ENCODE measurements at regions not wholly inside any gene's neighbourhood (a gene's known extent, or its start where the extent isn't known, plus 50 kb on each side); places are given as distances from the start of the nearest gene placed in this dataset.

DNA sequence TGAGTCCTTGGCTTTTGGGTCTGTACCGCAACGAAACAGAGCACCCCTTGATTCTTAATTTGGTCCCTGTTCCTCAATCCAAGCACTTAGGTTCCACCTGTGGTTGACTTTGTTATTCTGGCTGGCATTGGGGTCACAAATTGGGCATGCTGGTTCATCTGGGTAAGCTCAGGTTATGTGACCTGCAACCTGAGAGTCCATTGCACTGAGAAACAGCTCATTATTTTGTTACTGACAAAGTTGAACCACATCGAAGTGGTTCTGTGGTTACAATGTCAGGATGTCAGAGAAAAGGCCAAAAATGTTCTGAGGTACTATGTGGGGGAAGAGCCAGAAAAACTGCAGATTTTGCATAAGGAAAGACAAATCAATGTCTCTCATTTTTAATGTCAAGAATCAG is 74.2 kb downstream of the ZNF621 start:
- no peak overlapping the region for H2AK5ac ChIP-seq (ENCODE audit: insufficient read length, low read length)
- no peak overlapping the region for H3K18ac ChIP-seq (ENCODE audit: insufficient read length, low read depth, low read length)
- Mint-ChIP-seq H3K27ac (no peak overlapping the region; a peak in 1 of 7 replicates), H3K36me3 (ENCODE audit: insufficient read depth in 1 of 3, low read depth in 3 of 3) (no peaks in the 10 kb centered on the region), H3K9me3 (no peaks in the 10 kb centered on the region; a peak in 1 of 5 replicates), H3K27me3 (ENCODE audit: low read depth) (no peaks in the 10 kb centered on the region), H3K4me3 (no peak overlapping the region), H3K4me1 (peaks cover 2% of the 10 kb centered on the region in 2 experiments; a peak in 1 of 4 replicates)
- H3K56ac ChIP-seq (ENCODE audit: insufficient read length, low read depth, low read length): no peak overlapping the region
- no peaks in the 10 kb centered on the region for H3K79me1 ChIP-seq (ENCODE audit: insufficient read depth, low read depth, low read length, poor library complexity, severe bottlenecking)
- DNase-seq: no peak
- H3K9me3 ChIP-seq (ENCODE audit: control insufficient read depth, low read depth, low read length): no peaks in the 10 kb centered on the region
- no peaks in the 10 kb centered on the region for H3K27me3 ChIP-seq (ENCODE audit: insufficient read depth, low read length)
- H3K14ac ChIP-seq (ENCODE audit: insufficient read depth, low read length): no peak overlapping the region
- H2BK120ac ChIP-seq (ENCODE audit: low read depth, low read length, poor library complexity, severe bottlenecking): no peak overlapping the region
- no peak overlapping the region for H2BK5ac ChIP-seq (ENCODE audit: insufficient read length, low read length)
- WGBS (ENCODE audit: extremely low coverage, insufficient read length, low lambda C conversion rate): no CpG with 5 or more reads among the region's 3 CpGs
- H3K79me2 ChIP-seq (ENCODE audit: insufficient read depth, low read length): no peaks in the 10 kb centered on the region
- H3K4me1 ChIP-seq (ENCODE audit: insufficient read depth, low read length): no peaks in the 10 kb centered on the region
- H3K27ac ChIP-seq (ENCODE audit: insufficient read length, low read depth, low read length): no peak overlapping the region
- no peak overlapping the region for H3K4me2 ChIP-seq (ENCODE audit: insufficient read depth, insufficient read length, low read length)
- no peak overlapping the region for H3T11ph ChIP-seq (ENCODE audit: low read length)
- no peak overlapping the region for H4K8ac ChIP-seq (replicated peaks; ENCODE audit: insufficient read length, low read depth, low read length)
- H3K4ac ChIP-seq (ENCODE audit: low read depth, low read length): no peak overlapping the region
- H4K5ac ChIP-seq (ENCODE audit: insufficient read length, low read depth, low read length): no peak overlapping the region
- H2AFZ ChIP-seq (ENCODE audit: low read length): no peak overlapping the region
- no peak overlapping the region for H2BK20ac ChIP-seq (ENCODE audit: low read depth, low read length, poor library complexity, severe bottlenecking)
- H3K23me2 ChIP-seq (ENCODE audit: insufficient read length, low read depth, low read length, poor library complexity, severe bottlenecking): no peaks in the 10 kb centered on the region
- H2BK15ac ChIP-seq (ENCODE audit: low read depth, low read length): no peak overlapping the region
- TF ChIP-seq, protein P1, sequence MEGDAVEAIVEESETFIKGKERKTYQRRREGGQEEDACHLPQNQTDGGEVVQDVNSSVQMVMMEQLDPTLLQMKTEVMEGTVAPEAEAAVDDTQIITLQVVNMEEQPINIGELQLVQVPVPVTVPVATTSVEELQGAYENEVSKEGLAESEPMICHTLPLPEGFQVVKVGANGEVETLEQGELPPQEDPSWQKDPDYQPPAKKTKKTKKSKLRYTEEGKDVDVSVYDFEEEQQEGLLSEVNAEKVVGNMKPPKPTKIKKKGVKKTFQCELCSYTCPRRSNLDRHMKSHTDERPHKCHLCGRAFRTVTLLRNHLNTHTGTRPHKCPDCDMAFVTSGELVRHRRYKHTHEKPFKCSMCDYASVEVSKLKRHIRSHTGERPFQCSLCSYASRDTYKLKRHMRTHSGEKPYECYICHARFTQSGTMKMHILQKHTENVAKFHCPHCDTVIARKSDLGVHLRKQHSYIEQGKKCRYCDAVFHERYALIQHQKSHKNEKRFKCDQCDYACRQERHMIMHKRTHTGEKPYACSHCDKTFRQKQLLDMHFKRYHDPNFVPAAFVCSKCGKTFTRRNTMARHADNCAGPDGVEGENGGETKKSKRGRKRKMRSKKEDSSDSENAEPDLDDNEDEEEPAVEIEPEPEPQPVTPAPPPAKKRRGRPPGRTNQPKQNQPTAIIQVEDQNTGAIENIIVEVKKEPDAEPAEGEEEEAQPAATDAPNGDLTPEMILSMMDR (conservative IDR thresholded peaks at IDR 0.05): no peak
- H4K91ac ChIP-seq (ENCODE audit: insufficient read length, low read depth, low read length): no peak overlapping the region
- H2BK12ac ChIP-seq (ENCODE audit: insufficient read length, low read depth, low read length): no peak overlapping the region
- H3K23ac ChIP-seq (ENCODE audit: insufficient read length, low read depth, low read length): no peak overlapping the region
- H3K9ac ChIP-seq (ENCODE audit: extremely low read depth, insufficient read length, low read length): no peak overlapping the region
- H4K20me1 ChIP-seq (ENCODE audit: control insufficient read depth, insufficient read depth, insufficient read length): no peaks in the 10 kb centered on the region

All from H9 (cell line).